ENCODE measurements at regions not wholly inside any gene's neighbourhood (a gene's known extent, or its start where the extent isn't known, plus 50 kb on each side); places are given as distances from the start of the nearest gene placed in this dataset.

- no peak for DNase-seq (ENCODE audit: low spot score)
Observed at GRCh38 chr6:113292646-113293422, 564.3 kb upstream of the MARCKS start.

- no peak for DNase-seq (ENCODE audit: low spot score)
Observed at GRCh38 chr6:113293423-113293740, 563.8 kb upstream of the MARCKS start.

GRCh38 chr6:113299531-113299930 is 557.6 kb upstream of the MARCKS start:
- DNase-seq (ENCODE audit: low spot score) = no peak

GRCh38 chr6:113301651-113302050 is 555.5 kb upstream of the MARCKS start:
- DNase-seq (ENCODE audit: low spot score) = no peak

- DNase-seq (ENCODE audit: low spot score) = no peak
Observed at GRCh38 chr6:113304116-113304515, 553.0 kb upstream of the MARCKS start.

- no peak for DNase-seq (ENCODE audit: low spot score)
Observed at GRCh38 chr6:113306552-113307145, 550.5 kb upstream of the MARCKS start.

GRCh38 chr6:113308266-113308665 is 548.9 kb upstream of the MARCKS start:
- DNase-seq (ENCODE audit: low spot score) = no peak

GRCh38 chr6:113313841-113314240 is 543.3 kb upstream of the MARCKS start:
- DNase-seq (ENCODE audit: low spot score) = no peak

- no peak for DNase-seq (ENCODE audit: low spot score)
Observed at GRCh38 chr6:113315165-113315564, 542.0 kb upstream of the MARCKS start.

GRCh38 chr6:113315879-113316278 is 541.3 kb upstream of the MARCKS start:
- no peak for DNase-seq (ENCODE audit: low spot score)

GRCh38 chr6:113317442-113317841 is 539.7 kb upstream of the MARCKS start:
- DNase-seq (ENCODE audit: low spot score) = no peak

- DNase-seq (ENCODE audit: low spot score) = no peak
Observed at GRCh38 chr6:113317891-113318574, 539.1 kb upstream of the MARCKS start.

GRCh38 chr6:113318575-113318917 is 538.6 kb upstream of the MARCKS start:
- DNase-seq (ENCODE audit: low spot score) = no peak

GRCh38 chr6:113320653-113321052 is 536.5 kb upstream of the MARCKS start:
- no peak for DNase-seq (ENCODE audit: low spot score)

- no peak for DNase-seq (ENCODE audit: low spot score)
Observed at GRCh38 chr6:113326781-113327180, 530.4 kb upstream of the MARCKS start.

GRCh38 chr6:113328886-113329381 is 528.2 kb upstream of the MARCKS start:
- peak; percentile 26 for DNase-seq (ENCODE audit: low spot score)

- DNase-seq (ENCODE audit: low spot score) = no peak
Observed at GRCh38 chr6:113329942-113330635, 527.1 kb upstream of the MARCKS start.

- no peak for DNase-seq (ENCODE audit: low spot score)
Observed at GRCh38 chr6:113330636-113330946, 526.6 kb upstream of the MARCKS start.

- DNase-seq (ENCODE audit: low spot score) = no peak
Observed at GRCh38 chr6:113331021-113331420, 526.1 kb upstream of the MARCKS start.

GRCh38 chr6:113338644-113339043 is 518.5 kb upstream of the MARCKS start:
- DNase-seq (ENCODE audit: low spot score) = no peak

- DNase-seq (ENCODE audit: low spot score) = no peak
Observed at GRCh38 chr6:113339209-113339608, 517.9 kb upstream of the MARCKS start.

GRCh38 chr6:113340371-113340770 is 516.8 kb upstream of the MARCKS start:
- DNase-seq (ENCODE audit: low spot score) = no peak

- DNase-seq (ENCODE audit: low spot score) = no peak
Observed at GRCh38 chr6:113343940-113344339, 513.2 kb upstream of the MARCKS start.
